Mesenchymal stem cell (in vitro differentiated cells and primary cell): ENCODE measurements at regions not wholly inside any gene's neighbourhood (a gene's known extent, or its start where the extent isn't known, plus 50 kb on each side); places are given as distances from the start of the nearest gene placed in this dataset.

Experiments
- DNase-seq: peaks from one replicate; pipeline ENCODE4 v3.0.0-alpha.2; 2013
- H2AFZ ChIP-seq: one replicate; pipeline ENCODE4 v1.6.1; 2013; ENCODE audit warnings: low read depth, mild to moderate bottlenecking, control low read depth, inconsistent platforms, low read length, moderate library complexity
- H2AK5ac ChIP-seq: 2 replicates; pipeline ENCODE4 v1.6.1; 2013; ENCODE audit warnings: low read length, moderate library complexity, mild to moderate bottlenecking, inconsistent platforms; ENCODE audit not compliant: severe bottlenecking
- H2BK120ac ChIP-seq: one replicate; pipeline ENCODE4 v1.6.1; 2013; ENCODE audit warnings: low read depth, mild to moderate bottlenecking, inconsistent platforms, low read length, moderate library complexity
- H2BK12ac ChIP-seq, 2 experiments: one replicate each; pipeline ENCODE4 v1.6.1; 2013; ENCODE audit warnings: inconsistent platforms in 2 of 2, low read length in 2 of 2, mild to moderate bottlenecking in 2 of 2, moderate library complexity in 2 of 2, control low read depth in 1 of 2
- H2BK15ac ChIP-seq: one replicate; pipeline ENCODE4 v1.6.1; 2013; ENCODE audit warnings: mild to moderate bottlenecking, low read depth, inconsistent platforms; ENCODE audit not compliant: poor library complexity, severe bottlenecking
- H2BK5ac ChIP-seq: 2 replicates; pipeline ENCODE4 v1.6.1; 2013; ENCODE audit warnings: low read depth, mild to moderate bottlenecking, low read length, control low read depth, inconsistent platforms; ENCODE audit not compliant: poor library complexity, severe bottlenecking
- H3K14ac ChIP-seq, 2 experiments: one replicate each; pipeline ENCODE4 v1.6.1; 2013; ENCODE audit warnings: inconsistent platforms in 2 of 2, low read length in 2 of 2, control low read depth in 1 of 2, mild to moderate bottlenecking in 1 of 2, moderate library complexity in 1 of 2
- H3K18ac ChIP-seq, 2 experiments: one replicate each; pipeline ENCODE4 v1.6.1; 2013; ENCODE audit warnings: inconsistent platforms in 2 of 2, low read length in 2 of 2, control low read depth in 1 of 2, low read depth in 1 of 2, mild to moderate bottlenecking in 1 of 2
- H3K23ac ChIP-seq, 2 experiments: one replicate each; pipeline ENCODE4 v1.6.1; 2013; ENCODE audit warnings: inconsistent platforms in 2 of 2, low read length in 2 of 2, mild to moderate bottlenecking in 2 of 2, moderate library complexity in 2 of 2, control low read depth in 1 of 2
- H3K27ac ChIP-seq: 2 replicates; pipeline ENCODE4 v1.5.1; 2013; ENCODE audit warnings: mild to moderate bottlenecking, moderate library complexity, low read length, control low read depth, inconsistent platforms; ENCODE audit not compliant: poor library complexity, severe bottlenecking
- H3K27me3 ChIP-seq, 2 experiments: 2 replicates each; pipeline versions ENCODE4 v1.6.1 to v1.7.0; 2013; ENCODE audit warnings: low read length in 2 of 2, mild to moderate bottlenecking in 2 of 2, moderate library complexity in 2 of 2, control low read depth in 1 of 2, inconsistent platforms in 1 of 2; ENCODE audit not compliant: control insufficient read depth in 1 of 2, insufficient read depth in 1 of 2
- H3K36me3 ChIP-seq, 2 experiments: 2 replicates each; pipeline versions ENCODE4 v1.6.1 to v1.7.0; 2013; ENCODE audit warnings: low read length in 2 of 2, control low read depth in 1 of 2, inconsistent platforms in 1 of 2, low read depth in 1 of 2, mild to moderate bottlenecking in 1 of 2; ENCODE audit not compliant: insufficient read depth in 2 of 2, control insufficient read depth in 1 of 2
- H3K4ac ChIP-seq, 2 experiments: one replicate each; pipeline ENCODE4 v1.6.1; 2013; ENCODE audit warnings: inconsistent platforms in 2 of 2, low read length in 2 of 2, mild to moderate bottlenecking in 2 of 2, moderate library complexity in 2 of 2, control low read depth in 1 of 2, low read depth in 1 of 2
- H3K4me1 ChIP-seq: 2 replicates; pipeline ENCODE4 v1.6.1; 2013; ENCODE audit warnings: low read depth, low read length, control low read depth; ENCODE audit not compliant: control insufficient read depth, insufficient read depth
- H3K4me2 ChIP-seq: 2 replicates; pipeline ENCODE4 v1.6.1; 2013; ENCODE audit warnings: low read length, mild to moderate bottlenecking, inconsistent platforms; ENCODE audit not compliant: poor library complexity, severe bottlenecking
- H3K4me3 ChIP-seq, 2 experiments: 2 replicates each; pipeline versions ENCODE4 v1.5.1 to v1.7.0; 2013; ENCODE audit warnings: low read length in 2 of 2, mild to moderate bottlenecking in 2 of 2, control low read depth in 1 of 2, low read depth in 1 of 2; ENCODE audit not compliant: insufficient read depth in 1 of 2
- H3K79me1 ChIP-seq: replicated peaks from 2 replicates; pipeline ENCODE4 v1.6.1; 2013; ENCODE audit warnings: mild to moderate bottlenecking, control low read depth, low read length, inconsistent platforms; ENCODE audit not compliant: poor library complexity, severe bottlenecking
- H3K9ac ChIP-seq: 2 replicates; pipeline ENCODE4 v1.7.0; 2013; ENCODE audit warnings: mild to moderate bottlenecking, low read length, moderate library complexity
- H3K9me3 ChIP-seq: 2 replicates; pipeline ENCODE4 v1.7.0; 2013; ENCODE audit warnings: mild to moderate bottlenecking, low read length; ENCODE audit not compliant: control insufficient read depth
- H4K8ac ChIP-seq: one replicate; pipeline ENCODE4 v1.6.1; 2013; ENCODE audit warnings: inconsistent platforms, mild to moderate bottlenecking, low read length, moderate library complexity
- H4K91ac ChIP-seq: one replicate; pipeline ENCODE4 v1.6.1; 2013; ENCODE audit warnings: mild to moderate bottlenecking, low read length, inconsistent platforms
- WGBS: methylation state at CpG from one replicate; pipeline ENCODE4 v1.1.7; 2013; ENCODE audit warnings: mixed read lengths; 5-methylcytosine and 5-hydroxymethylcytosine counted together

- Histone ChIP-seq H3K4me1 (no peaks in the 10 kb centered on the region), H3K14ac (no peak overlapping the region), H3K18ac (no peak overlapping the region), H4K91ac (no peak overlapping the region), H3K4ac (no peak overlapping the region), H3K79me1 (no peaks in the 10 kb centered on the region), H3K27ac (no peak overlapping the region), H3K9ac (peak overlapping the region; percentile 55), H2BK12ac (no peak overlapping the region), H3K4me2 (no peak overlapping the region), H3K36me3 (no peaks in the 10 kb centered on the region), H2BK15ac (no peak overlapping the region), H3K27me3 (peaks cover 0 to 8% of the 10 kb centered on the region in 2 experiments), H3K23ac (no peak overlapping the region), H2AK5ac (no peak overlapping the region), H2BK5ac (no peak overlapping the region), H2BK120ac (no peak overlapping the region), H3K4me3 (peak overlapping the region in 1 of 2 experiments; percentile 27), H3K9me3 (no peaks in the 10 kb centered on the region), H4K8ac (no peak overlapping the region), H2AFZ (no peak overlapping the region)
- WGBS = 54% methylated on average over 3 of the region's 4 CpGs
- no peak for DNase-seq
Measured at GRCh38 chr5:159779481-159779880, 136.8 kb upstream of the ADRA1B start.

- Histone ChIP-seq H3K23ac (no peak overlapping the region), H3K27ac (no peak overlapping the region), H3K9me3 (no peaks in the 10 kb centered on the region), H2BK12ac (no peak overlapping the region), H4K91ac (no peak overlapping the region), H3K9ac (no peak overlapping the region), H3K4ac (no peak overlapping the region), H2AK5ac (no peak overlapping the region), H3K4me2 (no peak overlapping the region), H2BK15ac (no peak overlapping the region), H2BK120ac (no peak overlapping the region), H3K14ac (no peak overlapping the region), H2BK5ac (no peak overlapping the region), H2AFZ (no peak overlapping the region), H3K18ac (no peak overlapping the region), H3K4me1 (no peaks in the 10 kb centered on the region), H3K36me3 (no peaks in the 10 kb centered on the region), H3K4me3 (no peak overlapping the region), H3K79me1 (no peaks in the 10 kb centered on the region), H4K8ac (no peak overlapping the region), H3K27me3 (peaks cover 0 to under 1% of the 10 kb centered on the region in 2 experiments)
- no peak for DNase-seq
- WGBS = 77% methylated on average over 3 of the region's 3 CpGs
Measured at GRCh38 chr5:159780246-159780645, 136.0 kb upstream of the ADRA1B start.

GRCh38 chr5:159781626-159782157, 134.6 kb upstream of the ADRA1B start:
- no peak overlapping the region for H4K91ac ChIP-seq
- H3K4me3 ChIP-seq = no peak overlapping the region
- H2BK5ac ChIP-seq = no peak overlapping the region
- H3K18ac ChIP-seq = no peak overlapping the region
- H3K4me1 ChIP-seq = no peaks in the 10 kb centered on the region
- no peaks in the 10 kb centered on the region for H3K79me1 ChIP-seq
- no peak overlapping the region for H2AFZ ChIP-seq
- DNase-seq = no peak
- H2BK120ac ChIP-seq = no peak overlapping the region
- peaks cover 0 to 4% of the 10 kb centered on the region in 2 experiments for H3K27me3 ChIP-seq
- no peak overlapping the region for H3K14ac ChIP-seq
- H3K4me2 ChIP-seq = no peak overlapping the region
- H3K23ac ChIP-seq = no peak overlapping the region
- no peak overlapping the region for H2BK15ac ChIP-seq
- no peak overlapping the region for H3K4ac ChIP-seq
- no peak overlapping the region for H3K9ac ChIP-seq
- WGBS = 80% methylated on average over 3 of the region's 3 CpGs
- no peak overlapping the region for H3K27ac ChIP-seq
- no peak overlapping the region for H2AK5ac ChIP-seq
- no peaks in the 10 kb centered on the region for H3K9me3 ChIP-seq
- no peaks in the 10 kb centered on the region for H3K36me3 ChIP-seq
- H2BK12ac ChIP-seq = no peak overlapping the region
- H4K8ac ChIP-seq = no peak overlapping the region

DNA sequence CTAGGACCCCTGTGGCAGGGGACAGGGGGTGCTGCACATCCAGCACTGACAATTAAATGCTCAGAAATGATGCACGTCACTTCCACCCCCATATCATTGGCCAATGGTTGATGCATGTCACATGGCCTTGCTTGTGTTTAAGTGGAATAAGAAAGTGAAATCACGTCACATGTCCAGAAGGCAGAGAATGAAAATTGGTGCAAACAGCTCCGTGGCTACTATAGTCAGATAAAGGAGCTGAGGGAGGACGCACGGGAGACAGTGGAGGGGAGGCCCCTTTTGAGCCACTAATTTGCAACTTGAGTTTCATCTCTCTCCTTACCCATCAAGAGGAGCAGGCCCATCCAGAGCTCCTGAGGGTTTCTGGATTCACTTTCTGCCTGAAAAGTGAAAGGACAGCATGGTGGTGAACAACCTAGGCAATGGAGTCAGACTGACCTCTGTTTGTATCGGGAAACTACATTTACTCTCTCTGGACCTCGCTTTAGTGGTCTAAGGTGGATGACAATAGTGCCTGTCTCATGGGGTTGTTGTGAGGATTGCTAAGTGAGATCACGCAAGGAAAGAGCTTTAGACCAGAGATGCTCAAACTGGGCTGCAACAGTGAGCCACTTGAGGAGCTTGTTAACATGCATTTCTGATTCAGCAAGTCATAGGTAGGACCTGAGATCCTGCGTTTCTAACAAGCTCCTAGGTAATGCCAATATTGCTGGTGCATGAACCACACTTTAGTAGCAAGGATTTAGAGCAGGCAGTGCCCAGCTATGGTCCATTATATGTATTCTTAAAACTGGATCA, 133.9 kb upstream of the ADRA1B start:
- peaks cover 0 to 4% of the 10 kb centered on the region in 2 experiments for H3K27me3 ChIP-seq
- 92% methylated on average over 9 of the region's 9 CpGs for whole genome bisulfite sequencing
- H2AFZ ChIP-seq = no peak overlapping the region
- no peak overlapping the region for H4K8ac ChIP-seq
- no peak overlapping the region for H3K23ac ChIP-seq
- no peaks in the 10 kb centered on the region for H3K79me1 ChIP-seq
- no peaks in the 10 kb centered on the region for H3K4me1 ChIP-seq
- H3K9ac ChIP-seq = no peak overlapping the region
- no peak for DNase-seq
- no peak overlapping the region for H4K91ac ChIP-seq
- H3K18ac ChIP-seq = no peak overlapping the region
- H2BK120ac ChIP-seq = no peak overlapping the region
- H3K4ac ChIP-seq = no peak overlapping the region
- H2BK15ac ChIP-seq = peak overlapping the region; percentile 13
- no peak overlapping the region for H3K4me3 ChIP-seq
- no peak overlapping the region for H3K14ac ChIP-seq
- H2AK5ac ChIP-seq = no peak overlapping the region
- H3K27ac ChIP-seq = no peak overlapping the region
- no peak overlapping the region for H2BK12ac ChIP-seq
- H3K9me3 ChIP-seq = no peaks in the 10 kb centered on the region
- no peak overlapping the region for H2BK5ac ChIP-seq
- no peaks in the 10 kb centered on the region for H3K36me3 ChIP-seq
- no peak overlapping the region for H3K4me2 ChIP-seq
